HUES64 (cell line): ENCODE measurements at regions not wholly inside any gene's neighbourhood (a gene's known extent, or its start where the extent isn't known, plus 50 kb on each side); places are given as distances from the start of the nearest gene placed in this dataset.
"Not testable (repeated sequence)": the region's sequence is repeated elsewhere in the genome, so short reads cannot be mapped to it uniquely, and the experiment has no call there.

Experiments used
- H3K27ac ChIP-seq: 2 replicates; pipeline ENCODE4 v1.7.0; 2013; ENCODE audit warnings: low read depth, low read length, inconsistent platforms
- H3K27me3 ChIP-seq: 2 replicates; pipeline ENCODE4 v1.6.1; 2013; ENCODE audit warnings: mild to moderate bottlenecking, low read length; ENCODE audit not compliant: insufficient read depth
- H3K36me3 ChIP-seq: 2 replicates; pipeline ENCODE4 v1.6.1; 2013; ENCODE audit warnings: mild to moderate bottlenecking, low read length; ENCODE audit not compliant: insufficient read depth
- H3K4me1 ChIP-seq: 2 replicates; pipeline ENCODE4 v1.6.1; 2013; ENCODE audit warnings: mild to moderate bottlenecking, low read length, moderate library complexity; ENCODE audit not compliant: insufficient read depth
- H3K4me3 ChIP-seq: 2 replicates; pipeline ENCODE4 v1.5.1; 2013; ENCODE audit warnings: mild to moderate bottlenecking, low read length, moderate library complexity
- H3K9ac ChIP-seq: 2 replicates; pipeline ENCODE4 v1.6.1; 2013; ENCODE audit warnings: mild to moderate bottlenecking, low read depth, low read length
- H3K9me3 ChIP-seq: 2 replicates; pipeline ENCODE4 v1.6.1; 2013; ENCODE audit warnings: low read depth, low read length; ENCODE audit not compliant: insufficient read depth
- WGBS: fragments of 150-250, 120-280 bp; methylation state at CpG from one replicate; pipeline ENCODE4 v1.1.7; 2013; ENCODE audit warnings: missing lambda C conversion rate; 5-methylcytosine and 5-hydroxymethylcytosine counted together

- Histone ChIP-seq H3K4me3 (no peak overlapping the region), H3K9me3 (no peaks in the 10 kb centered on the region), H3K27me3 (no peaks in the 10 kb centered on the region), H3K4me1 (no peaks in the 10 kb centered on the region), H3K9ac (no peak overlapping the region), H3K27ac (no peak overlapping the region), H3K36me3 (no peaks in the 10 kb centered on the region)
- WGBS = 96% methylated on average over 2 of the region's 2 CpGs
Measured at GRCh38 chr3:3646934-3647333, 152.3 kb upstream of the LRRN1 start.

GRCh38 chr3:3646103-3646844 lies 153.0 kb upstream of the LRRN1 start:
- WGBS = 92% methylated on average over 12 of the region's 13 CpGs

GRCh38 chr3:3641877-3642455 lies 157.3 kb upstream of the LRRN1 start:
- Histone ChIP-seq H3K27ac (no peak overlapping the region), H3K9me3 (no peaks in the 10 kb centered on the region), H3K36me3 (no peaks in the 10 kb centered on the region), H3K27me3 (no peaks in the 10 kb centered on the region), H3K4me3 (no peak overlapping the region), H3K4me1 (no peaks in the 10 kb centered on the region), H3K9ac (no peak overlapping the region)
- 87% methylated on average over 4 of the region's 5 CpGs for WGBS

More at GRCh38 chr3:3646103-3646844, 153.0 kb upstream of the LRRN1 start:
- not testable (repeated sequence) for H3K9me3 ChIP-seq, H3K4me1 ChIP-seq, H3K27me3 ChIP-seq, H3K9ac ChIP-seq, H3K27ac ChIP-seq, H3K4me3 ChIP-seq, H3K36me3 ChIP-seq

- Histone ChIP-seq H3K36me3 (no peaks in the 10 kb centered on the region), H3K4me1 (no peaks in the 10 kb centered on the region)
- no CpG with 5 or more reads among the region's 2 CpGs for WGBS
Measured at GRCh38 chr3:3639078-3639477, 160.2 kb upstream of the LRRN1 start.

GRCh38 chr3:3636815-3637214 lies 162.4 kb upstream of the LRRN1 start:
- no peak overlapping the region for H3K27ac ChIP-seq

More at GRCh38 chr3:3639078-3639477, 160.2 kb upstream of the LRRN1 start:
- no peak overlapping the region for H3K4me3 ChIP-seq
- H3K9me3 ChIP-seq = no peaks in the 10 kb centered on the region
- H3K27me3 ChIP-seq = no peaks in the 10 kb centered on the region
- H3K9ac ChIP-seq = no peak overlapping the region
- H3K27ac ChIP-seq = no peak overlapping the region

GRCh38 chr3:3635109-3635508 lies 164.1 kb upstream of the LRRN1 start:
- H3K36me3 ChIP-seq = no peaks in the 10 kb centered on the region
- no peaks in the 10 kb centered on the region for H3K9me3 ChIP-seq
- no peaks in the 10 kb centered on the region for H3K4me1 ChIP-seq
- H3K9ac ChIP-seq = no peak overlapping the region
- H3K27me3 ChIP-seq = no peaks in the 10 kb centered on the region
- H3K27ac ChIP-seq = no peak overlapping the region
- WGBS = 0% methylated on average over 1 of the region's 1 CpG
- H3K4me3 ChIP-seq = no peak overlapping the region

More at GRCh38 chr3:3636815-3637214, 162.4 kb upstream of the LRRN1 start:
- H3K9ac ChIP-seq = no peak overlapping the region
- no peaks in the 10 kb centered on the region for H3K4me1 ChIP-seq
- no peaks in the 10 kb centered on the region for H3K36me3 ChIP-seq
- no peaks in the 10 kb centered on the region for H3K27me3 ChIP-seq
- no peak overlapping the region for H3K4me3 ChIP-seq
- WGBS = 87% methylated on average over 2 of the region's 2 CpGs
- no peaks in the 10 kb centered on the region for H3K9me3 ChIP-seq

GRCh38 chr3:3634326-3634725 lies 164.9 kb upstream of the LRRN1 start:
- H3K4me1 ChIP-seq = no peaks in the 10 kb centered on the region
- H3K4me3 ChIP-seq = no peak overlapping the region
- no peaks in the 10 kb centered on the region for H3K9me3 ChIP-seq
- no peaks in the 10 kb centered on the region for H3K36me3 ChIP-seq
- H3K9ac ChIP-seq = no peak overlapping the region
- 93% methylated on average over 6 of the region's 6 CpGs for WGBS
- no peaks in the 10 kb centered on the region for H3K27me3 ChIP-seq
- H3K27ac ChIP-seq = no peak overlapping the region

- H3K27me3 ChIP-seq = no peaks in the 10 kb centered on the region
- H3K4me3 ChIP-seq = no peak overlapping the region
- WGBS = 86% methylated on average over 2 of the region's 2 CpGs
- no peak overlapping the region for H3K27ac ChIP-seq
- H3K36me3 ChIP-seq = no peaks in the 10 kb centered on the region
- no peak overlapping the region for H3K9ac ChIP-seq
- H3K4me1 ChIP-seq = no peaks in the 10 kb centered on the region
- no peaks in the 10 kb centered on the region for H3K9me3 ChIP-seq
Measured at GRCh38 chr3:3633761-3634160, 165.5 kb upstream of the LRRN1 start.

- H3K36me3 ChIP-seq = no peaks in the 10 kb centered on the region
- H3K9ac ChIP-seq = no peak overlapping the region
- no peaks in the 10 kb centered on the region for H3K9me3 ChIP-seq
- 100% methylated on average over 1 of the region's 2 CpGs for WGBS
- H3K4me1 ChIP-seq = no peaks in the 10 kb centered on the region
- H3K27me3 ChIP-seq = no peaks in the 10 kb centered on the region
- no peak overlapping the region for H3K27ac ChIP-seq
- H3K4me3 ChIP-seq = no peak overlapping the region
Measured at GRCh38 chr3:3632449-3632848, 166.8 kb upstream of the LRRN1 start.

GRCh38 chr3:3631114-3631513 lies 168.1 kb upstream of the LRRN1 start:
- Histone ChIP-seq H3K4me3 (no peak overlapping the region), H3K9me3 (no peaks in the 10 kb centered on the region), H3K4me1 (no peaks in the 10 kb centered on the region), H3K9ac (no peak overlapping the region), H3K36me3 (no peaks in the 10 kb centered on the region), H3K27me3 (no peaks in the 10 kb centered on the region), H3K27ac (no peak overlapping the region)
- WGBS = 92% methylated on average over 3 of the region's 4 CpGs

- Histone ChIP-seq H3K27me3 (no peaks in the 10 kb centered on the region), H3K9me3 (no peaks in the 10 kb centered on the region), H3K4me3 (no peak overlapping the region), H3K36me3 (no peaks in the 10 kb centered on the region), H3K27ac (no peak overlapping the region), H3K4me1 (no peaks in the 10 kb centered on the region), H3K9ac (no peak overlapping the region)
Measured at GRCh38 chr3:3629911-3630310, 169.3 kb upstream of the LRRN1 start.
